Pulmonary artery endothelial cell (primary cell): ENCODE measurements at regions not wholly inside any gene's neighbourhood (a gene's known extent, or its start where the extent isn't known, plus 50 kb on each side); places are given as distances from the start of the nearest gene placed in this dataset.

ENCODE experiments used
- DNase-seq: peaks from one replicate; pipeline ENCODE4 v3.0.0-alpha.2; 2011; ENCODE audit warnings: low read depth, low spot score

DNA sequence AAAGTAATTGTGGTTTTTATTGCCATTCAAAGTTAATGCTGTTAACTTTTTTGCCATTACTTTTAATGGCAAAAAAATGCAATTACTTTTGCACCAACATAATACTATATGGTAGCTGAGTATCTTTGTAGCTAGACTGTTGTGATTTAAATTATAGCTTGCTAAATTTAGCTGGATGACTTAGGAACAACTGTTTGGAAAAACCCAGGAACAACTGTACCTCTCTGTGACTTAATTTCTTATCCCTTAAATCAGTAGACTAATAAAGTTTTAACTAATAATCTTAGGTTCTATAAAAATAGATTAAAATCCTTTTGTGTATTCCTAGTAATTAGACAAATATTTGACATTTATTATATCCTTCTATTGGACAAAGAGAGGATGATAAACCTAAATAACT is 268.2 kb downstream of the TENT5A start:
- no peak for DNase-seq

DNA sequence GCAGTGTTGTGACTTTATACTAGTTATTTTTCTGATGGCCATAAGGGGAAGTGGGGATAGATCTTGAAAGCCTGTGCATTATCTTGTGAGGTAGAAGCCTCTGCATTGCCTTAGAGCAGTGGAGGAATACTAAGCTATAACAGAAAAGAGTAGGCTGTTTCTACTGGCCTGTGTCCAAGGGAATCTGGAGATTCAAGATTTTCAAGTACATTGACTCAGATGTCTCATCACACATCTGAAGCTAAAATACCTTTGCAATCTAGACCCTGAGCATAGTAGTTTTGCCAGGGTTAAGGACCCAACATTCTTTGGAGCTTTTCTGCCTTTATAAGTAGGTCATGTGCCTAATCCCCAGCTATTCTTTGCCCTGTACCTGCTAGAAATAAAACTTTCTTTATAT is 272.3 kb downstream of the TENT5A start:
- no peak for DNase-seq

DNA sequence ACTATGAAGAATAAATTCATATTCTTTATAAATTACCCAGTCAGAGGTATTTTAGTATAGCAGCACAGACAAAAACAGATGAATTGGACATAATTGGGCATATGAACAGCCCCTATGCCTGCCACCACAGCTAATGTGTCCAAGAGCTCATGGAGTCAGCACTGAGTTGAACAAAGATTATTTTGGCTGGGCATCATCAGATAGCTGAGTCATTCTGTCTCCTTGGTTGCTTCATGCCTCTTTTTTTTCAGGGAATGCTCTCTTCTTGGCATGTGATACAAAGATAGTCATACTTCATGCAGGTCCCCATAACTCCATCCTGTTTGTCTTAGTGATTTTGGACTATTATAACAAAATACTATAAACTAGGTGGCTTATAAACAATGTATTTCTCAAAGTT is 275.6 kb downstream of the TENT5A start:
- no peak for DNase-seq

DNA sequence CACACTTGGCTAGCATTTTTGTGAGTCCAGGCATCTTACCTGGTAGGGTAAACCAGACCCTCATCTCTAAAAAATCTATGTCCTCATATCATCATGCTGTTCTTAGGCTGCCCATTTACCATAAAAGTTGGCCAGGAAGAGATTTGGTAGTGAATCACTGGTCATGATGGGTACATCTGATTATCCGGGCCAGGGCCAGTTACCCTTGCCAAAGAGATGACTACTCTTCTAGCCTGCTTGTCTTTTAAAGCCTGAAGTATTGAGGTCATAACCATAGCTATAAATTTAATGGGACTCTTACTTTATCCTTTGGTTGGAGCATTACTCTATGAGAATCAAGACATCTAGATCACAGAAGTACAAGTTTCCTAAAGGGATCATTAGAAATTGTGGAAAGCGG is 276.8 kb downstream of the TENT5A start:
- DNase-seq: no peak

DNA sequence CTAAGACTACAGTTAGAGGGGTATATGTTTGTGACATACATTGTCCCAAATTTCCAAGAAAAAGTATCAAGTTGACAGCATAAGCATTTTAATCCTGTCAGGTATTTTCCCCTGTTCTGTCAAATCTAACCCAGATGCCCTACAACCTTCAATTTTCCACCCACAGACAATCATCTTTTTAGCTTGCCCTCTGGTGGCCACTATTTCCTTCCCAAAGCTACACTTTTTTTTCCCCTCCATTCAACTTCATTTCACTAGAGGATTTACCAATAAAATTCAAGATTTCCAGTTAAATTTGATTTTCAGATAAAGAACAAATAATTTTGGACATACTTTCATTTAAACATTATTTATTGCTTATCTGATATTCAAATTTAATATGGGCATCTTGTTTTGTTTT is 286.6 kb downstream of the TENT5A start:
- DNase-seq: no peak

DNA sequence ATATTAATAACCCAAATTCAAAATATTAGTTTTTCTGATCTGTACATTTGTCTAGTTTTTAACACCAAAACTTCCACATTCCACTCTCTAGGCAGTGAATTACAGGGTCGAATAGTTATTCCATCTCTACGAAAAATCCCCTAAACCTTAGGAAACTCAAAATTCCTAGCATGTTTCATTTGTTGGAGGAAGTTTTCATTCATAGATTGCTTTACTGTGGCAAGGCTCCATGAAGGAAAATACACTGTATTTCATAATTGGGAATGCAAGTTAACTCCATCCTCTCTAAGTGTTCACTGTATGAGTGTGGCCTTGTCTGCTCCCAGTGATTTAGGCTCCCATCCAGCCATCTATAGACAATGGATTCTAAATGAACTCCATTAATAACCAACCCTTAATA is 296.1 kb downstream of the TENT5A start:
- DNase-seq: no peak

DNA sequence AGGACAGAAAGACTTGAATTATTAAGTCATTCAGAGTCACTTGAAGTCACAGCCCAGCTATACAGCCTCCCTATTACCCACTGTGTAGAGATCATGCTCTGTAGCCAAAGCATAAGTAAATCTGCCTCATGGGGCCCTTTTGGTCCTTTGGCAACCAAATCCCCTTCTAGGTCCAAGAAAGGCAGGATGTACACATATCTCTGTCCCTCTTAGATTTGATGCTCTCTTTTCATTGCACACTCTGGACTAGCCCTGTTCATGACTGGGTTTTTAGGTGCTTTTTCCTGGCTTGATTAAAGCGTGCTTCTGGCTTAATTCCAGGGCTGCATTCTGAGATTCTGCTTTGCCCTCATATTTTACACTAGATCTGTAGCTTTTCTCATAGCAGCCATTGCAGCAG is 296.8 kb downstream of the TENT5A start:
- no peak for DNase-seq

DNA sequence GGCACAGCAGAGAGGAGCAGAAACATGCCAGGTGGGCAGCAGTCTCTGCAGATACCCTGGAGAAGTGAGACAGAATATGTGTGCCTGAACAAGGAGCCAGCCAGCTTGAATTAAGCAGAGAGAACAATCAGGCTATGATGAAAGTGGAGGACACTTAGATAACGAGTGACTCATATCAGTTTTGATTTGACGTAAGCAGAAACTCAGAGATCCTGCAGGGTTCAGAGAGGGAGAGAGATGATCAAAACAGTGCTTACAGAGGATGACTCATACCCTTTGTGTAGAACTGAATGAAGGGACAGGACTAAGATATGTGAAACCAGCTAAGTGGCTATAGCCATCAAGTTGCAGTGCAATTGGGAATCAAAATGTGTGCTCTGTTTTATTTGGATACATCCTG is 300.7 kb downstream of the TENT5A start:
- DNase-seq: no peak

DNA sequence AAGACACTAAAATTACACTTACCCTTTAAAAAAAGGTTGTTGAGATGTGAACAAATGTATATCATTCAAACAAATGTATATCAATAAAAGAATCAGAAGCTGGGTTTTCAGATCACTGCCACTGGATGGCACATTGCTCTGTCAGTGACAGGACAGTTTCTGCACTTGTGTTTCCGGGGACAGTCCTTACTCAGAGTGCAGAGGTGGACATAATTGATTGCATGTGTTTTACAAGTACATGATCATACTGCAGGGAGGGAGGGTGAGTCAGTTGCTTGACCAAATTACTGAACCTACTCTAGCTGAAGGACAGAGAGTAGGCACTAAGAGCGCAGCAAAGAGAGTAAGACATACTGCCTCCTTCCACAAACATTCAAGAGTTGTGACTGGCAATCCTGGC is 302.3 kb downstream of the TENT5A start:
- no peak for DNase-seq

DNA sequence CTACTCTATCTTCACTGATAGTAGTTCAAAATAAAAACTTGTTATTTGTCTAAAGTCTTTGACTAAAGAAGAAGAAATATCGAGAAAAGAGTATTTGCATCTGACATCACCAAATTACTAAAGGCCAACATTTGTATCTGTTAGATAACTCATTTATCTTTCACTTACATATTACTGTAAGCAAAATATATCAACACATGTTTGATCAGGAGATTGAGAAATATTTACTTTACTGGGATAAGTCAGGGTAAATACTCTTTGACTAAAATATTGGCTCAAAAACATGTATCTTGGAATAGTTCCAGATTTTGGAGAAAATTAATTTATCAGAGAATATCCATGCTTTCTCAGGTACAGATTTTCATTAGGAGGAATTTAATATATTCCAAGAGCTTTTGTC is 306.0 kb downstream of the TENT5A start:
- no peak for DNase-seq

DNA sequence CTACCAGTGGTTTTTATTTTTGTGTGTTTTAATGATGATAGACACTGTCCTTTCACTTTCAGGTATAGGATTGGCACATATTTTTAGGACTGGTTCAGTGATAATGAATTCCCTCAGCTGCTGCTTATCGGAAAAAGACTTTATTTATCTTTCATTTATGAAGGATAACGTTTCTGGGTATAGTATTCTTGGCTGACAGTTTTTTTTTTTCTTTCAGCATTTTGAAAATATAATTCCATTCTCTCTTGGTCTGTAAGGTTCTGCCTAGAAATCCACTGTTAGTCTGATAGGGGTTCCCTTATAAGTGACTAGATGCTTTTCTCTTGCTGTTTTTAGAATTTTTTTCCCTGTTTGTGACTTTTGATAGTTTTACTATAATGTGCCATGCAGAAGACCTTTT is 313.1 kb downstream of the TENT5A start:
- no peak for DNase-seq

DNA sequence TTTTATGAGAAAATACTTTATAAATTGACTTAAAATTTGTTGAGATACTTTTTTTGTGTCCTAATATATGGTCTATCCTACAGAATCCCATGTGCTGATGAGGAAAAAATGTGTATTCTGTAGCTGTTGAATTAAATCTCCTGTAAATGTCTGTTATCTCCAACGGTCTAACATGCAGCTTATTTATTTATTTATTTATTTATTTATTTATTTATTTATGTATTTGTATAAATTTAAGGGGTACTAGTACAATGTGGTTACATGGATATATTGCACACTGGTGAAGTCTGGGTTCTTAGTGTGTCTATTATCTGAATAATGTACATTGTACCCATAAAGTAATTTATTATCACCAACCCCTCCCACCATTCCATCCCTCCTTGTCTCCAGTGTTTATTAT is 315.5 kb downstream of the TENT5A start:
- no peak for DNase-seq

DNA sequence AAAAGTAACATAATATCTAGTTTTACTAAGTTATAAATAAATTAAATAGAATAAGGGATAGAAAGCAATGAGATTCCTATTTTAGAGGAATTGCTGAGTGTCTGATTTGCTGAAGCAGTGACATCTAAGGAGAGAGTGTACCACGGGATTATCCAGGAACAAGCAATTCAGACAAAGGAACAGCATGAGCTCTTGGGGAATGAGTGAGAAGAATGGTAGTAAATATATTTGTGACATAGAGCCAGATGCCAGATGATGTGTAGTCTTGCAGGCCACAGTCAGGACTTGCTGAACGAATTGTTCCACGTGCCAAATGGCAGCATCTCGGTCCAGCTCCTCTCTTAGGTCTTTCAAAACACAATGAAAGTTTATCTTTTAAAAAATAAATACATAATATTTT is 339.2 kb downstream of the TENT5A start:
- DNase-seq: no peak

DNA sequence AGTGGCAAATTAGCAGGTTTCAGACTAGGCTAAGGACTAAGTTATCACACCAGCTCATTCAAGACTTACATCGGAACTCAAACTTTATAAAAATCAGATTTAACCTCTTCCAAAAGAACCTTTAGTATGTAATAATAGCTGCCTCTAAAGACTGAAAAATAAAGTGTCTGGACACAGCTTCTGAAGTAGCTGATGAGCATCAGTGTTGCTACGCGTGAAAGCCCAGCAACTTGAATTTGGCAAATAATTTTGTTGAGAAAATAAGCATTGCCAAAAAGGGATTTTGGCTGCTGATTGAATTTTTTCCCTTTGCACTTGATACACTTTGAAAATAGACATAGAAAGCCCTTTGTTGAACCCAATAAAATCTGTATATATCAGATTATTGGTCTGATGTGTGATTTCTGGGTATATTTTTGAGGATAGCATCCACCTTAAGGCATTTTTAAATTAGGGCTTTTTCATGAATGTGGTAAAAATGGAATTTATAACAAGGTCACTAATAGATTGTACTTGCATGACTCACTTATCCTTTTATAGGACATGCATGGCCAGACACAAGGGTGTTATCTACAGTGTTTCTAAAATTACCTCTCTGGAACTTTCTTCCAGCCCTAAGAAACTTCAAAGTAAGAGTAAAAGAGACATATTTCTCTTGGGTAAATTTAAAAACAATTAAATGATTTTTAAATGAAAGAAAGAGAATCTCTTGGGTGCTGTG is 350.4 kb downstream of the TENT5A start:
- DNase-seq: no peak

DNA sequence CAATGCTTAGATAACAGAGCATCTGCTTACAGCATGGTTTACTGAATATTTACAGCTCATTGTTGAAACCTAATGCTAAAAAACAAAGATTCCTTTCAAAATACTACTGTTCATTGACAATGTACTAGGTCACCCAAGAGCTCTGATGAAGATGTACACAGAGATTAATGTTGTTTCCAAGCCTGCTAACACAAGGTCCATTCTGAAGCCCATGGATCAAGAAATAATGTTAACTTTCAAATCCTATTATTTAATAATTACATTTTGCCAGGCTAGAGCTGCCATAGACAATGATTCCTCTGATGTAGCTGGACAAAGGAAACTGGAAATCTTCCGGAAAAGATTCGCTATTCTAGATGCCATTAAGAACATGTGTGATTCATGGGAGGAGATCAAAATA is 355.6 kb downstream of the TENT5A start:
- no peak for DNase-seq

DNA sequence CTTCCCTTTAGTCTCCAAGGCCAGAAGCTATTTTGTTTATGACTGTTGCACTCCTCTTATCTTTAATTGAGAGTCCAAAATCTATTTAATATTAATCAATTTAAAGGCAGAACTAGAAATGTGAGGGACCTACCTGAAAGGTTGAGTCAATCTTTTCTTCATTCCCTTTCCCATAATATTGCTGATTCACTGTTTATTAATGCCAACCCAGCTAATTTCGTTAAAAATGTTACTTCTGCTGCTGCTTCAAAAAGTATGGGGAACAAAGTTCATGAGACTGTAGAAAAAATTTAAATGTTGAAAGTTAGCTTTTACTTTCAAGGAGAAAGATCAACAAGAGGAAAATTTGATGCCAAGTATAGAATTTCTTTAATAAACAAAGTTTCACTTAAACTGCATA is 365.3 kb downstream of the TENT5A start:
- no peak for DNase-seq

DNA sequence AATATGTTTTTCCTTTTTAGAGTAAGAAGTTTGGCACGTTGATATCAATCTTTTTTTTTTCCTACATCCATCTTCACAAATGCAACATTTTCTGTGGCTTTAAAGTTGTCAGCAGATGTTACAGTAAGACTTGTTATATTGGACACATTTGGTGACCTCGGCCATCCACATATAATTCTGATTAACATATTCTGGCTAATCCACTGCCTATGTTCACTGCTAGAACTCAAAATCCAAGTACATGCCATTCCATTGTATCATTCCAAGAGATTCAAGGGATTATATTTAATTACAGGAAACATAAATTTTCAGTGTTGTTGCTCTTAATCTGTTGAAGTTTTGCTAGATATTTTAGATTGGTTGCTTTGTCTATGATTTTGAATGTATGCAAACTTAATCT is 367.6 kb downstream of the TENT5A start:
- DNase-seq: no peak

DNA sequence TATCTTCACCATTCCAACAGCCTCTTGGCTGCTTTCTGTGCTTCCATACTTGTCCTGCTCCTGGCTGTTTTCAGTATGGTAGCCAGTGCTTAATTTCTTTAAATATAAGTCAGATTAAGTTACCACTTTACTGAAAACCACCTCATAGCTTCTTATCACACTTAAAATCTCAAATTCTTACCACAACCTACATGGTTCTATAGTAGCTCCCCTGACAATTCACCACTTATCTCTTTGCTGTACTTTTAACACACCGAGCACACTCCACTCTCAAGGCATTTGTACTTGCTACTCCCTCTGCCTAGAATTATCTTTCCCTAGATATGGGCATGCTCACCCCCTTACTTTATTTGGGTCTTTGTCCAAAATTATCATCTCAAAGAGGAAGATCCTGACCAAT is 369.0 kb downstream of the TENT5A start:
- DNase-seq: no peak

DNA sequence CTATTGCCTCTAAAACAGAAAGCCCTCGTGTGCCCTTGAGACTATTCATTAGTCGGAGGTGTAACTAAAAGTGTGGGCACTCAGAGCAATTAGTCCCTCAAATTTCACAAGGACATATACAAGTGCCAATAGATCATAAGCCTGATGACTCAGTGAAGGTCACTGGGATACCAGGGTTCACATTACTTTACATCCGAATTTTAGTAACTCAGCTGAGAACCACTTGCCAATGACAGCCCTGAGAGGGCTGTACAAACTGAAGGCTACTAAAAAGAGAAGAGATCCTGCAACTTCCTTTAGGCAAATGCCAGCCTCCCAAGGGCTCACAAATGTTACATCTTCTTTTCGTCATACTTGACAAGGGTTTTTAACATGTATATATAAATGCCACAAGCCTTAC is 369.6 kb downstream of the TENT5A start:
- no peak for DNase-seq

DNA sequence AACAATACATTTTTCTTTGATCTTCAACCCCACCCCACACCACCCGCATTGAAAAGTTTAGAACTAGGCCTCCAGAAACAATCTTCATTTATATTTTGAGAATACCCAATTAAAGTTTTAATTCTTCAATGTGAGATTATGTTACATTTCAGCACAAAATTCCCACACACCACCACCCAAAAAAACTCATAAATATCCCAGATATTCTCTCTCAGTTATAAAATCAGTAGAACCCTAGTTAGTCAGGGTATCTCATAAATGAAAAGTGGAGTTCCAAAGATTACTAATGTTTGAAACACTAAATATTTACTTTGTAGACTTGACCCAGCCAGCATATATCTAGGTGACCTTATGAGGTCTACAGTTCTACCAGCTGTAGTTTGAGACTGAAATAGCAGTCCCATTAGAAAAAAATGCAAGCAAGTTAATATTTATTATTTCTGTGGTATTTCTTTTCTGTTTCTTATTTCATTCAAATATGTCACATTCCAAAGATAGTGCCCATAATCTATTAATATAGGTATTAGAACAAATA is 371.0 kb downstream of the TENT5A start:
- no peak for DNase-seq

DNA sequence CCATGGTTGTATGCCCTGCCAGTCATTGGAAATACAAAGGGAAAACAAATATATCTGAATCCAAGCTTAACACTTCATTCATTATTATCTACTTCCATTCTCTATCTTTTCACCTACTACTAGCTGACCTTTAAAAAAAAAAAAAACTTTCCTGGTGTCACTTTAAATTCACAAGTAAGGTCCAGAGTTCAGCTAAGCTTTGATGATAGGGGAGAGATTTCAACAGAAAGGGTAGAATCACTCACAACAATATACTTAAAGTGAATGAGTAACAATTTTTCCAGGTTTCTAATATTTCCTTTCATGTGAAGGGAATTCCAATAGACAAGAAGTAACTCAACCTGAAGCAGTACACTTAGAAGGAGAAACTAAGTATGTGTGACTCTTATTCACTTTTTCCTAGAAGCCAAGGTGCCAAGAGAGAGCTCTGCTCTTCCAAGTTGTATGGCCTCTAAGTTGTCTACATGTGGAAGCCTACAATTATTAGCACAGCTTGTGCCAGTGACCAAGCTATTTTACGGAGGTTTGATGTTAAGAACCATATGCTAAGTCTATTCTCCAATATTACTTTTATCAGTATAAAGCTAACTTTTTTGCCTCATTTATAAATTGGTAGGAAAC is 371.7 kb downstream of the TENT5A start:
- DNase-seq: no peak

DNA sequence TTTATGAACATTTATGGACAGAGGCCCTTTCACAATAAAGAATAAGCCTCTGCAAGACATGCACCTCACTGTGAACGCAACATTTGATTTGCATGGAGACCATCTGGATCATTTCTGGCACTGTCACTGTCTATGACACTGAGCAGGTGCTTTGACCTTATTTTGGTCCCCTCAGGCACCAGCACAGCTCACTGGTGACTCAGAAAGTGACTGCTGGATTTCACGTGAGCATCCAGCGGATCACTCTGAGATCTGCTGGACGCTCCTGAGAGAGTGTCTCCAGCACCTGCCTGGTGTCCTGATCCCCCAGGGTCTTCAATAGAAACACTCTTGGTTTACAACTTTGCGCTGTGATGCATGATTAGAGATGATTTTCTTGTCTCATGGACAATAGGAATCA is 375.7 kb downstream of the TENT5A start:
- no peak for DNase-seq

DNA sequence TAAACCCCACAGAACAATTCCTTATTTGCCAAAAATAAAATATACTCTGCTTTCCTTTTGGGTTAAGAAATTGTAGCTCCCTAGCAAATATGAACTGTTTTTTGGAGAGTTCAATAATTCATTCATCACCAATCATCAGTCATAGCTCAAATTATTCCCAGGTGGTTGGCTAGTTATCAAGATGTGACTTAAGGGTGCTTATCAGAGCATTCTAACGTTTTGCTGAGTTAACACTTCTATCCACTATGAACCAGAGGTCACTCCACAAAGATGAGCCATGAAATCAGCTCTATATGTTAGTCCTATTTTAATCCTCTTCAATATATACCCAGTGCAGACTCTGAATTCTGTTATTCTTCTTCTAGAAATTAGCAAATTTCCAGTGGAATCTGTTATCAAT is 379.1 kb downstream of the TENT5A start:
- DNase-seq: no peak
